ENCODE measurements at regions not wholly inside any gene's neighbourhood (a gene's known extent, or its start where the extent isn't known, plus 50 kb on each side); places are given as distances from the start of the nearest gene placed in this dataset.
A peak's percentile ranks its signal among the peaks of the same experiment; 100 is the strongest.

- no peak overlapping the region for H3K27ac ChIP-seq (ENCODE audit: control insufficient read depth, insufficient read depth, low read length)
- H2AFZ ChIP-seq (ENCODE audit: control insufficient read depth, low read length), result no peak overlapping the region
- no peaks in the 10 kb centered on the region for H3K27me3 ChIP-seq (ENCODE audit: control insufficient read depth, extremely low read depth, insufficient read depth, low read length)
- H3K9me1 ChIP-seq (ENCODE audit: control insufficient read depth, extremely low read depth, insufficient read depth, low read length), result no peaks in the 10 kb centered on the region
- H3K36me3 ChIP-seq (ENCODE audit: control insufficient read depth in 2 of 2, extremely low read depth in 1 of 2, insufficient read depth in 2 of 2, low read length in 2 of 2), result no peaks in the 10 kb centered on the region
- no peak for TF ChIP-seq CTCF (optimal IDR thresholded peaks at IDR 0.05 in 1 of 3, IDR thresholded peaks at IDR 0.05 in 1 of 3, conservative IDR thresholded peaks at IDR 0.05 in 1 of 3; ENCODE audit: extremely low read depth in 1 of 3, insufficient read depth in 2 of 3, low read length in 3 of 3)
- no peak for TF ChIP-seq EZH2 (IDR thresholded peaks at IDR 0.05; ENCODE audit: low read length)
- no peak overlapping the region for H3K4me3 ChIP-seq (ENCODE audit: control insufficient read depth in 2 of 3, extremely low read depth in 1 of 3, insufficient read depth in 2 of 3, low read depth in 1 of 3, low read length in 3 of 3)
- H3K9me3 ChIP-seq (ENCODE audit: control insufficient read depth, low read depth, low read length), result no peaks in the 10 kb centered on the region
- H3K79me2 ChIP-seq (ENCODE audit: control insufficient read depth, insufficient read depth, low read length), result no peaks in the 10 kb centered on the region
- H3K4me1 ChIP-seq (ENCODE audit: control insufficient read depth, extremely low read depth, insufficient read depth, low read length), result no peaks in the 10 kb centered on the region
- no peak overlapping the region for H3K9ac ChIP-seq (ENCODE audit: control insufficient read depth, extremely low read depth, insufficient read depth, low read length)
- DNase-seq (ENCODE audit: low read depth, low spot score) (no peak), FAIRE-seq (no peak)
- dilution Hi-C loops (cut with MboI; ENCODE audit: extremely low pct_ligation_motif_present, low sequenced_read_pairs), result no loop called here
- no peaks in the 10 kb centered on the region for H4K20me1 ChIP-seq (ENCODE audit: control insufficient read depth, extremely low read depth, insufficient read depth, low read length)
- no peak overlapping the region for H3K4me2 ChIP-seq (ENCODE audit: control insufficient read depth, extremely low read depth, insufficient read depth, low read depth, low read length)
These were observed 262.7 kb downstream of the SPRY1 start for GRCh38 chr4:123659262-123659661.

GRCh38 chr4:123659730-123660129, 263.1 kb downstream of the SPRY1 start:
- no peak for TF ChIP-seq CTCF (optimal IDR thresholded peaks at IDR 0.05 in 1 of 3, IDR thresholded peaks at IDR 0.05 in 1 of 3, conservative IDR thresholded peaks at IDR 0.05 in 1 of 3; ENCODE audit: extremely low read depth in 1 of 3, insufficient read depth in 2 of 3, low read length in 3 of 3)
- TF ChIP-seq EZH2 (IDR thresholded peaks at IDR 0.05; ENCODE audit: low read length), result no peak
- Histone ChIP-seq H3K27ac (ENCODE audit: control insufficient read depth, insufficient read depth, low read length) (no peak overlapping the region), H2AFZ (ENCODE audit: control insufficient read depth, low read length) (no peak overlapping the region), H3K36me3 (ENCODE audit: control insufficient read depth in 2 of 2, extremely low read depth in 1 of 2, insufficient read depth in 2 of 2, low read length in 2 of 2) (no peaks in the 10 kb centered on the region), H3K4me3 (ENCODE audit: control insufficient read depth in 2 of 3, extremely low read depth in 1 of 3, insufficient read depth in 2 of 3, low read depth in 1 of 3, low read length in 3 of 3) (no peak overlapping the region), H3K9me3 (ENCODE audit: control insufficient read depth, low read depth, low read length) (no peaks in the 10 kb centered on the region), H4K20me1 (ENCODE audit: control insufficient read depth, extremely low read depth, insufficient read depth, low read length) (no peaks in the 10 kb centered on the region), H3K9me1 (ENCODE audit: control insufficient read depth, extremely low read depth, insufficient read depth, low read length) (no peaks in the 10 kb centered on the region), H3K4me1 (ENCODE audit: control insufficient read depth, extremely low read depth, insufficient read depth, low read length) (no peaks in the 10 kb centered on the region), H3K4me2 (ENCODE audit: control insufficient read depth, extremely low read depth, insufficient read depth, low read depth, low read length) (no peak overlapping the region), H3K79me2 (ENCODE audit: control insufficient read depth, insufficient read depth, low read length) (no peaks in the 10 kb centered on the region), H3K9ac (ENCODE audit: control insufficient read depth, extremely low read depth, insufficient read depth, low read length) (no peak overlapping the region), H3K27me3 (ENCODE audit: control insufficient read depth, extremely low read depth, insufficient read depth, low read length) (no peaks in the 10 kb centered on the region)
- FAIRE-seq (peak; percentile 76), DNase-seq (ENCODE audit: low read depth, low spot score) (no peak)
- dilution Hi-C loops (cut with MboI; ENCODE audit: extremely low pct_ligation_motif_present, low sequenced_read_pairs), result no loop called here
